GM04503 (cell line): ENCODE measurements at regions not wholly inside any gene's neighbourhood (a gene's known extent, or its start where the extent isn't known, plus 50 kb on each side); places are given as distances from the start of the nearest gene placed in this dataset.

ENCODE experiments used
- DNase-seq: peaks from one replicate; pipeline ENCODE4 v3.0.0-alpha.2; 2012; ENCODE audit warnings: low read depth

- DNase-seq, result no peak
Measured at GRCh38 chr3:170730071-170730812, 139.8 kb downstream of the RPL22L1 start.

DNA sequence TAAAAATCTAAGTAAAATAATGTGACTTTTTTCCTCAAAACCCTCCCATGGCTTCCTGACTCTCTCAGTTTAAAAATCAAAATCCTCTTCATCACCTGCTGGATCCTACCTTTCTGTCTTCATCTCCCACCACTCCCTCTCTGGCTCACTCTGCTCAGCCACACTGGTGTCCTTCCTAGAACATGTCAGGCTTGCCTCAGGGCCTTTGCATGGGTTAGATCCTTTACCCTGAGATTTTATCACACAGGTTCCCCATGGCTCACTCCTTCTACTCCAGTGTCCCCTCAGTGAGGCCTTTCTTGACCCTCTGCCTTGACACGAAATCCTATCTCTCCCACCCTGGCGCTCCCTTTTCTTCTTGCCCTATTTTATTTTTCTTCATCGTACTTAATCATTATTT, 141.8 kb downstream of the RPL22L1 start:
- no peak for DNase-seq

DNA sequence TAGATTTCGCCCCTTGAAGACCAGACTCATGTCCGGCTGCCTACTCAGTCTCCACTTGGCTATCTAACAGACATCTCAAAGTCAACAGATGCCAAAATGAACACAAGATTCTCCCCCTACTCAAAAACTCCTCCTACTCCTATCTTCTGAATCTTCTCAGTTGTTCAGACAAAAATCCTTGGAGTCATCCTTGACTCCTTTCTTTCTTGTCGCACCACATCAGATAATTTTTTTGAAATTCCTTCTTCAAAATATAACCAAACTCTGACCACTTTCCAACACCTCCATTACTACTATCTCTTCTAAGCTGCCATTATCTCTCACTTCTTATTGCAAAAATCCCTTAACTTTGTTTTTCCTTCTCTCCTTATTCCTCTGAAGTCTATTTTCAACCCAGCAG, 141.9 kb upstream of the SLC7A14 start:
- no peak for DNase-seq

GRCh38 chr3:170726976-170727661, 141.2 kb upstream of the SLC7A14 start:
- no peak for DNase-seq

GRCh38 chr3:170725285-170725731, 139.4 kb upstream of the SLC7A14 start:
- no peak for DNase-seq

GRCh38 chr3:170724599-170725280, 138.9 kb upstream of the SLC7A14 start:
- DNase-seq, result peak; percentile 79

GRCh38 chr3:170723241-170723640, 137.4 kb upstream of the SLC7A14 start:
- no peak for DNase-seq

DNA sequence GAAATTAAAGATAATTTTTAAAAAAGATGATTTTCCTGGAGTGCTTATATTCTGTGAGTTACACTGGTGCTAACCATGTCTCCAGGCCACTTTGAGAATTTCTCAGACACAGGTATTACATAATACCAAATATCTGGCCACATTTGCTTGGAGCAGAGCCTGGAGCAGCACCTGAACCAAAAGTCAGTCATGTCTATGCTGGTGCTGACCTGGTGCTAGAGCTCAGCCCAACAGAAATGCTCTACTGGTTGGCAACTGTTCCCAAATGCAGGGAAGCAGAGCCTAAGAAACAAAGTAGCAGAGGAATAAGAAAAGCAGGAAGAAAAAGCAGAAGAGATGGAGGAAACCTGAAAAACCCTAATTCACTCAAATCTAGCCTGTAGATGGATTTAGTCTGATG, 135.7 kb upstream of the SLC7A14 start:
- DNase-seq, result no peak

- DNase-seq, result no peak
Measured at GRCh38 chr3:170719300-170719699, 133.4 kb upstream of the SLC7A14 start.

GRCh38 chr3:170718848-170719247, 133.0 kb upstream of the SLC7A14 start:
- DNase-seq, result no peak

DNA sequence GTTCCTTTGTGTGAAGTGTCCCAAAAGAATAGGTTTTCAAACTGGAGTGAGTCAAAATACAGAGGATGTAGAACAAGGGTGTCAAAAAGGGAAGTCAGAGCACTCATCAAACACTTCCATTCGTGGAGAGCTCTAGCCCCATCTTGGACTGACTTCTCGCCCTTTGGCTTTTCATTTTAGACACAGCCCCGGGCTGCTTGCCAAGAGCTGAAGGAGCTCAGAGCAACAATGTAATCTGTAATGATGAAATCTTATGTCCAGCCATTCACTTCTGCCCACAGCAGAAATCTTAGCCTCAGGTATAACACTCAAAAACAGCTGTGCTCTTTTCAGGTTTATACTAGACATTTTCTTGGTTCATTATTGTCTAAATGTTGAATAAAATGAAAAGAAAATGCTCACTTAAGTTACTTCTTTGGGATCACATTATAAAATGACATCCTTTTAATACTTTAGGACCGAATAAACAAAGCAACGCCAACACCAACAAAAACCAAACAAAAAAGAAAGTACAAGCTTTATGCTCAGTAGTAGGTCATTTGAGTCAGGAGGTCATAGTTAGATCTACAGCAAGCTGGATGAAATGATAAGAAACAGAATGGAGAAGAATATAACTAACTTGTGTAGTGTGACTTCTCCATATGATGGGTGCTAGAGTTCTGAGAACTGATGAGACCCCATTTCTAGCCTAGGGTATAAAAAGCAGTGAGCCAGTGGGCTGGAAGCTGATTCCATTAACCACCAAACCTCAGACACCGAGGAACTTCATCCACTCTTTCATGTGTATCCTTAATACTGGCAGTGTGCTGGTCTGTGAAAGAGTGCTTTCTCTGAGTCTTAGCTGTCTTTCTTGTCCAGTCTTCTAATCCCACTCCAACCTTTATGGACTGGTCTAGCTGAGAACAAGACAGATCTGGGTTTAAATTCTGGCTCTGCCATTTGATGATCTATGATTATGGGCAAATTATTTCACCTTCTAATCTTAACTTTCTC, 131.8 kb upstream of the SLC7A14 start:
- no peak for DNase-seq

DNA sequence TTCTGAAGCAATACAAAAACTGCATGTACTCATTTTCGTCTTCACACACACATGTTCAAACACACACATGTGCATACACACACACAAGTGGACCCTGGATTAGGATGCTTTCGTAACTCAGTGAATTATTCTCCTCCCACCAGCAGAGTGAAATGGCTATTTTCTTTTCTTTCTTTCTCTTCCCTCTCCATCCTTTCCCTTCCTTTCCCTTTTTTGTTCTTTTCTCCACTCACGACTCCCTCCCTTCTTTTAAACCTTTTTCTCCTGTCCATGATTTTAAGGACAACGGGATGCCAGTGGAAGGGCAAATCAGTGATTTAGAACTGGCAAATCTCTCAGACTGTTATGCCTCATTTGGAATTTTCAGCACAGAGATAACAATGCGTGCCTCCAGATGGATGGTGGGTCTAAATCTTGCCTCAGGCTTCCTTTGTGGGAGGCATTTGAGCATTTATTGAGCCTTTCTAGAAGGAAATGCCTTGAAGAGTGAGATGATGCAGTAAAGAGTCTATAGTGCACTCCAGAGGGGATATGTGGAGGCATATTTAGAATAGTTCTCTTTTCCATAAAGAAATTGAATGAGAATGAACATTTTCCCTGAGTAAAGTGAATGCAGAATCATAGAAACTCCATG, 130.4 kb upstream of the SLC7A14 start:
- no peak for DNase-seq

- no peak for DNase-seq
Measured at GRCh38 chr3:170714562-170715535, 129.0 kb upstream of the SLC7A14 start.

DNA sequence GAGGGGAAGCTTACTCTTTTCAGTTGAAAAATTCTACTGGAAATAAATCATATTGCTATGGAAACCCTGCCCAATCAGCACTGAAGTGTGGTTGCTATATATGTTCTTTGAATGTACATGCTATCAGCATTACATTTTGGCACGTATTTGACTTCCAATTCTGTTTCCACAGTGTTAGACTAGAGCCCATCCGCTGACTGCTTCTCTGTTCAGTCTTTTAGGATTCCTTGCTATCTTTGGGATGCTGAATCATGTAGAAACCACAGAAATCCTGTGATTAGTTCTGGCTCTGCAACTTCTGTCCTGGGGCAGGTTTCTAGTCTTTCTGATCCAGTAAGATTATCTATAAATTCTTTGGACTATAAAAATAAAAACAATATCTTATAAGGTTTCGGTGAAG, 128.2 kb upstream of the SLC7A14 start:
- DNase-seq, result no peak

DNA sequence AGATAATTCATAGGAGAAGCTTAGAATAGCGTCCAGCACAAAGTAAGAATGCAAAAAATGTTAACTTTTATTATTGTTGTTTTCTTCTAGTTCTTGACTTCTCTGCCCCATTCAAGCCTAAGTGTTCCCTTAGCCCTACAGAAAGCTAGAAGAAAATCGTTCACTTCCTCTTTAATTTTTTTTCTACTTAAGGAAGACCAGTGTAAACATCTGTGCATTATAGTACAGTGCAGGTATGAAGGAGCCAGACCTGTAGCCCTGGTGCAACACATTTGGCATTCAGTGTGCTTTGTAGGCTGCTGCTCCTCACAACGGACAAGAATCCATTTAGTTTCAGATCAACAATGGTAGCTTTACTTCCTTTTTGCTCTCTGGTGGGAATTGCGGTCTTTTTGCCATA, 127.8 kb upstream of the SLC7A14 start:
- no peak for DNase-seq

DNA sequence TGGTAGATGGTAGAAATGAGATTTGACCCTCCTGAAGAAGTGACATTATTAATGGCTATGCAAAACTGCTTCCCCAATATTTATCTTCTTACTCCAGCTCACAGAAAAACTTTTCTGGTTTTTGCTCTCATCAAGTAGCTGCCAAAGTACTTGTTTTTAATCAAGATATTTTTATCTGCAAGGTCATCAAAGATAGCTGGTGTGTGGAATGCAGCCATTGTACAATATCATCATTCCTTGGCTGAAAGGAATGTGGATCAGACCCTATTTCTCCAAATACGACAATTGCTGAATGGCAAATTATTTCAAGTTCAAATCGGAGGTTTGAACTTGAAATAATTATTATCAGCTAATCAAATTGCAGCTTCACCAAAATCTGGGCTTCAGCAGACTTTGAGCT, 126.9 kb upstream of the SLC7A14 start:
- no peak for DNase-seq

- DNase-seq, result no peak
Measured at GRCh38 chr3:170712336-170712735, 126.5 kb upstream of the SLC7A14 start.

- DNase-seq, result no peak
Measured at GRCh38 chr3:170711786-170712185, 125.9 kb upstream of the SLC7A14 start.

GRCh38 chr3:170709046-170709445, 123.2 kb upstream of the SLC7A14 start:
- DNase-seq, result peak; percentile 95

DNA sequence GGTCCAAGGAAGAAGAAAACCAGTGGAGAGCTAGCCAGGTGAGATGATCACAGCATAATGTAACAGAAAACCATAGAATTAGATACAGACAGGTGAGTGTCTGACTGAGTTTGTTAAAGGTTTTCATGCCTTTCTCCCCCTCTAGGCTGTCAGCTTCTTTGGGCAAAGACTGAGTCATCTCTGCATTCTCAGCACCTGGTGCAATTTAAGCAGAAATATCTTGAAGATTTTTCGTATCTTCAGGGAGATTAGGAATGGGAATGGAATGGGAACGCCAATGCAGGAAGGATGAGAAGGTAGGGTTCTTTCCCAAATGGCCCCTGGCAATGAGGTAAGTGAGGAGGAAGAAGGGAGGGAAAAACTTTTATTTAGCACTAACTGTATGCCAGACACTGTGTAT, 122.0 kb upstream of the SLC7A14 start:
- DNase-seq, result no peak
